Skeletal muscle tissue (tissue), 3 donors: ENCODE measurements at regions not wholly inside any gene's neighbourhood (a gene's known extent, or its start where the extent isn't known, plus 50 kb on each side); places are given as distances from the start of the nearest gene placed in this dataset.

Source experiments
- H3K27ac ChIP-seq: one replicate; pipeline ENCODE4 v1.7.0; 2013; ENCODE audit warnings: mild to moderate bottlenecking, low read depth, low read length, inconsistent platforms
- H3K27me3 ChIP-seq, 3 donors: one replicate each; pipeline ENCODE4 v1.7.0; 2013; ENCODE audit warnings: low read length in 3 of 3; ENCODE audit not compliant: control insufficient read depth in 3 of 3, insufficient read depth in 3 of 3
- H3K36me3 ChIP-seq, 3 donors: one replicate each; pipeline ENCODE4 v1.7.0; 2013; ENCODE audit warnings: low read length in 3 of 3; ENCODE audit not compliant: control insufficient read depth in 3 of 3, insufficient read depth in 3 of 3
- H3K4me1 ChIP-seq, 3 donors: one replicate each; pipeline ENCODE4 v1.7.0; 2013; ENCODE audit warnings: low read length in 3 of 3, mild to moderate bottlenecking in 3 of 3; ENCODE audit not compliant: control insufficient read depth in 3 of 3, insufficient read depth in 3 of 3
- H3K4me3 ChIP-seq, 3 donors: one replicate each; pipeline ENCODE4 v1.7.0; 2013; ENCODE audit warnings: low read length in 3 of 3
- H3K9ac ChIP-seq, 3 donors: one replicate each; pipeline ENCODE4 v1.7.0; 2013; ENCODE audit warnings: low read length in 3 of 3, mild to moderate bottlenecking in 3 of 3, moderate library complexity in 2 of 3, low read depth in 1 of 3
- H3K9me3 ChIP-seq, 3 donors: one replicate each; pipeline ENCODE4 v1.7.0; 2013; ENCODE audit warnings: low read length in 3 of 3; ENCODE audit not compliant: control insufficient read depth in 3 of 3
- donor health status: Osteomylitis.

GRCh38 chr9:84145031-84145430 lies 164.4 kb downstream of the RMI1 start:
- Histone ChIP-seq H3K36me3 (no peaks in the 10 kb centered on the region), H3K4me3 (no peak overlapping the region), H3K9ac (no peak overlapping the region), H3K27me3 (peaks cover 22 to 37% (median 23%) of the 10 kb centered on the region in 3 donors), H3K9me3 (no peaks in the 10 kb centered on the region), H3K4me1 (peaks cover 6 to 19% (median 11%) of the 10 kb centered on the region in 3 donors), H3K27ac (no peak overlapping the region)

GRCh38 chr9:84145780-84146179 lies 165.2 kb downstream of the RMI1 start:
- peaks cover 14 to 30% (median 17%) of the 10 kb centered on the region in 3 donors for H3K27me3 ChIP-seq
- no peaks in the 10 kb centered on the region for H3K9me3 ChIP-seq
- H3K4me1 ChIP-seq, result peaks cover 3 to 12% (median 11%) of the 10 kb centered on the region in 3 donors
- no peak overlapping the region for H3K4me3 ChIP-seq
- H3K27ac ChIP-seq, result no peak overlapping the region
- no peaks in the 10 kb centered on the region for H3K36me3 ChIP-seq
- H3K9ac ChIP-seq, result no peak overlapping the region

GRCh38 chr9:84146893-84147710 lies 166.5 kb downstream of the RMI1 start:
- Histone ChIP-seq H3K36me3 (no peaks in the 10 kb centered on the region), H3K4me1 (peaks cover 3 to 11% (median 10%) of the 10 kb centered on the region in 3 donors), H3K9me3 (no peaks in the 10 kb centered on the region), H3K4me3 (no peak overlapping the region), H3K27me3 (peaks cover 8 to 18% (median 13%) of the 10 kb centered on the region in 3 donors), H3K9ac (no peak overlapping the region), H3K27ac (peak overlapping the region; percentile 39)

- H3K36me3 ChIP-seq, result no peaks in the 10 kb centered on the region
These were observed 170.6 kb downstream of the RMI1 start for GRCh38 chr9:84151236-84151635.

GRCh38 chr9:84151640-84152039 lies 171.0 kb downstream of the RMI1 start:
- H3K9me3 ChIP-seq, result no peaks in the 10 kb centered on the region
- no peak overlapping the region for H3K4me3 ChIP-seq
- H3K4me1 ChIP-seq, result peaks cover 3 to 8% (median 6%) of the 10 kb centered on the region in 3 donors
- no peak overlapping the region for H3K27ac ChIP-seq
- H3K9ac ChIP-seq, result no peak overlapping the region
- H3K36me3 ChIP-seq, result no peaks in the 10 kb centered on the region
- H3K27me3 ChIP-seq, result no peaks in the 10 kb centered on the region

More at GRCh38 chr9:84151236-84151635, 170.6 kb downstream of the RMI1 start:
- H3K27me3 ChIP-seq, result no peaks in the 10 kb centered on the region
- no peak overlapping the region for H3K4me3 ChIP-seq
- no peaks in the 10 kb centered on the region for H3K9me3 ChIP-seq
- H3K27ac ChIP-seq, result no peak overlapping the region
- H3K4me1 ChIP-seq, result peaks cover 3 to 10% (median 10%) of the 10 kb centered on the region in 3 donors
- H3K9ac ChIP-seq, result no peak overlapping the region

- Histone ChIP-seq H3K27ac (no peak overlapping the region), H3K9ac (no peak overlapping the region), H3K36me3 (no peaks in the 10 kb centered on the region), H3K4me3 (no peak overlapping the region), H3K4me1 (peaks cover 0 to 3% (median 2%) of the 10 kb centered on the region in 3 donors), H3K9me3 (no peaks in the 10 kb centered on the region), H3K27me3 (no peaks in the 10 kb centered on the region)
These were observed 171.6 kb downstream of the RMI1 start for GRCh38 chr9:84152204-84152603.

- Histone ChIP-seq H3K36me3 (no peaks in the 10 kb centered on the region), H3K4me3 (no peak overlapping the region), H3K9me3 (no peaks in the 10 kb centered on the region), H3K27ac (no peak overlapping the region), H3K4me1 (no peaks in the 10 kb centered on the region), H3K9ac (no peak overlapping the region), H3K27me3 (no peaks in the 10 kb centered on the region)
These were observed 173.3 kb downstream of the RMI1 start for GRCh38 chr9:84153885-84154284.

GRCh38 chr9:84154320-84154719 lies 173.7 kb downstream of the RMI1 start:
- no peaks in the 10 kb centered on the region for H3K27me3 ChIP-seq
- H3K36me3 ChIP-seq, result no peaks in the 10 kb centered on the region
- H3K4me1 ChIP-seq, result no peaks in the 10 kb centered on the region
- no peak overlapping the region for H3K4me3 ChIP-seq
- H3K9ac ChIP-seq, result no peak overlapping the region
- H3K9me3 ChIP-seq, result no peaks in the 10 kb centered on the region
- H3K27ac ChIP-seq, result no peak overlapping the region

GRCh38 chr9:84163052-84163650 lies 177.4 kb downstream of the SLC28A3 start:
- Histone ChIP-seq H3K27me3 (no peaks in the 10 kb centered on the region), H3K4me1 (peaks cover 4 to 10% (median 8%) of the 10 kb centered on the region in 3 donors), H3K9ac (no peak overlapping the region), H3K27ac (no peak overlapping the region), H3K4me3 (no peak overlapping the region), H3K9me3 (no peaks in the 10 kb centered on the region), H3K36me3 (no peaks in the 10 kb centered on the region)

GRCh38 chr9:84166891-84167290 lies 173.7 kb downstream of the SLC28A3 start:
- peak overlapping the region; percentile 62 for H3K27ac ChIP-seq
- no peaks in the 10 kb centered on the region for H3K9me3 ChIP-seq
- no peak overlapping the region for H3K4me3 ChIP-seq
- H3K27me3 ChIP-seq, result no peaks in the 10 kb centered on the region
- H3K9ac ChIP-seq, result peak overlapping the region in 1 of 3 donors; percentile 48
- peaks cover 19 to 22% (median 21%) of the 10 kb centered on the region in 3 donors for H3K4me1 ChIP-seq
- no peaks in the 10 kb centered on the region for H3K36me3 ChIP-seq
